Brain microvascular endothelial cell (primary cell): ENCODE measurements at regions not wholly inside any gene's neighbourhood (a gene's known extent, or its start where the extent isn't known, plus 50 kb on each side); places are given as distances from the start of the nearest gene placed in this dataset.

Experiments used
- DNase-seq: peaks from one replicate; pipeline ENCODE4 v3.0.0-alpha.2; 2020
- H3K27ac ChIP-seq: fragments of 250-450 bp; sonication (Bioruptor Pico); 2 replicates; pipeline ENCODE4 v1.5.1; 2020; ENCODE audit warnings: mild to moderate bottlenecking, moderate library complexity
- H3K27me3 ChIP-seq: fragments of 250-450 bp; sonication (Bioruptor Pico); replicated peaks from 2 replicates; pipeline ENCODE4 v1.5.1; 2020; ENCODE audit warnings: mild to moderate bottlenecking
- H3K36me3 ChIP-seq: fragments of 250-450 bp; sonication (Bioruptor Pico); replicated peaks from 2 replicates; pipeline ENCODE4 v1.5.1; 2020; ENCODE audit warnings: mild to moderate bottlenecking
- H3K4me3 ChIP-seq: 2 replicates; pipeline ENCODE4 v1.5.1; 2011; ENCODE audit warnings: low read depth, mild to moderate bottlenecking, control low read depth, low read length, moderate library complexity
- in situ Hi-C: cut with HindIII; loops from 2 replicates; pipeline ENCODE4 v1.10.0; 2017; ENCODE audit warnings: low sequenced_read_pairs, low pct_ligation_motif_present
- TF ChIP-seq, protein P1 (sequence below): IDR thresholded peaks from 2 replicates; pipeline ENCODE4 v1.5.1; 2011; ENCODE audit warnings: low read depth, mild to moderate bottlenecking, moderate library complexity, low read length, control low read depth, inconsistent platforms; ENCODE audit errors: missing control alignments

DNA sequence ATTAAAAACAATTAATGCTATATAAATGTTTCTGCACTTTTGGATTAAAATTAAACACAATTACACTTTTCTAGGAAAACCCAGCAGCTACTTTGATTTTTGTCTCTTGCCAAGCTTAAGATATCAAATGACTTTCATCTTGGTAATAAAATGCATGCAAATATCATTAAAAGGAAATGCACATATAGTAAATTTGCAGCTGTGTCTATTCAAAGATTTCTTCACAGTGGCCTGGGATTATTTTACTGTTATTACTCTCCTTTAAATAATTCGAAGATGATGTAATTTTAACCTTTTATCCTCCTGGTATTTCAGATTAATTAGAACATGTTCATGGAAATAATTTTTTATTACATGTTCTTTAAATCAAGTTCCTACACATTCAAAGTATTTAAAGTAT lies 529.5 kb upstream of the RGMB start:
- no peaks in the 10 kb centered on the region for H3K27me3 ChIP-seq
- no peak overlapping the region for H3K4me3 ChIP-seq
- no peak overlapping the region for H3K27ac ChIP-seq
- H3K36me3 ChIP-seq: no peaks in the 10 kb centered on the region
- no peak for DNase-seq
- in situ Hi-C loops: no loop called here
- TF ChIP-seq, protein P1, sequence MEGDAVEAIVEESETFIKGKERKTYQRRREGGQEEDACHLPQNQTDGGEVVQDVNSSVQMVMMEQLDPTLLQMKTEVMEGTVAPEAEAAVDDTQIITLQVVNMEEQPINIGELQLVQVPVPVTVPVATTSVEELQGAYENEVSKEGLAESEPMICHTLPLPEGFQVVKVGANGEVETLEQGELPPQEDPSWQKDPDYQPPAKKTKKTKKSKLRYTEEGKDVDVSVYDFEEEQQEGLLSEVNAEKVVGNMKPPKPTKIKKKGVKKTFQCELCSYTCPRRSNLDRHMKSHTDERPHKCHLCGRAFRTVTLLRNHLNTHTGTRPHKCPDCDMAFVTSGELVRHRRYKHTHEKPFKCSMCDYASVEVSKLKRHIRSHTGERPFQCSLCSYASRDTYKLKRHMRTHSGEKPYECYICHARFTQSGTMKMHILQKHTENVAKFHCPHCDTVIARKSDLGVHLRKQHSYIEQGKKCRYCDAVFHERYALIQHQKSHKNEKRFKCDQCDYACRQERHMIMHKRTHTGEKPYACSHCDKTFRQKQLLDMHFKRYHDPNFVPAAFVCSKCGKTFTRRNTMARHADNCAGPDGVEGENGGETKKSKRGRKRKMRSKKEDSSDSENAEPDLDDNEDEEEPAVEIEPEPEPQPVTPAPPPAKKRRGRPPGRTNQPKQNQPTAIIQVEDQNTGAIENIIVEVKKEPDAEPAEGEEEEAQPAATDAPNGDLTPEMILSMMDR: no peak

DNA sequence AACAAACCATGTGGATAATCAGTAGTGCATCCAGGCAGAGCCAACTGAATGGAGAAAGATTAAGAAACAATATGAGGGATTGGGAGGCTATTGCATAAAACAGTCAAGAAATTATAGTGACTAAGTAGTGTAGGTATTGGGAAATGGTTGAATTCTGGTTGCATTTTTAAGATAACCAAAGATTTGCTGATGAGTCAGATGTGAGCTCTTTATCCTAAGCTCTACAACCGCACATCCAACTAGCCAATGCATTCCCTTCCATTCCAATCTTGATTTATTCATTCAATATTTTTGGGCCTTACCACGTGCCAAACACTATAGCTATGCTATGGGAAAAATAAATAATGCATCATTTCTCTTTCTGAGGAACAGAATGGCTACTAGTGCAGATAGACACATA lies 524.5 kb upstream of the RGMB start:
- Histone ChIP-seq H3K27ac (no peak overlapping the region), H3K4me3 (no peak overlapping the region), H3K36me3 (no peaks in the 10 kb centered on the region), H3K27me3 (no peaks in the 10 kb centered on the region)
- in situ Hi-C loops: no loop called here
- TF ChIP-seq, protein P1: no peak
- DNase-seq: peak; percentile 81

DNA sequence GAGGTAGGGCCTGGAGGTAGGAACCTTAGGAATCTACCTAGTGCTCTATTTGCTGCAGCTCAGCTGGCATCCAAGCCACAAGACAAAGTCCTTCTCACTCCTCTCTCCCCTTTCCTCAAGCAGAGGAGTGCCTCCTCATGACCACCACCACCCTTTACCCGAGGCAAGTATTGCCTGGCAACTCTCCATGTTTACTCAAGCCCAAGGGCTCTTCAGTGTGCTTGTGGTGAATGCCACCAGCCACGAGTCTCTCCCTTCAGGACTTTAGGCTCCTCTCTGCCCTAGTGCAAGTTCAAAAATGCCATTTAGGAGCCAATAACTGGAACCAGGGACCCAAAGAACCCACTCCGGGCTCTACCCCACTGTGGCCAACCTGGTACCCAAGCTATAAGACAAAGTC lies 514.5 kb upstream of the RGMB start:
- Histone ChIP-seq H3K4me3 (no peak overlapping the region), H3K36me3 (no peaks in the 10 kb centered on the region), H3K27me3 (no peaks in the 10 kb centered on the region), H3K27ac (no peak overlapping the region)
- in situ Hi-C loops: no loop called here
- no peak for DNase-seq
- TF ChIP-seq, protein P1: no peak

DNA sequence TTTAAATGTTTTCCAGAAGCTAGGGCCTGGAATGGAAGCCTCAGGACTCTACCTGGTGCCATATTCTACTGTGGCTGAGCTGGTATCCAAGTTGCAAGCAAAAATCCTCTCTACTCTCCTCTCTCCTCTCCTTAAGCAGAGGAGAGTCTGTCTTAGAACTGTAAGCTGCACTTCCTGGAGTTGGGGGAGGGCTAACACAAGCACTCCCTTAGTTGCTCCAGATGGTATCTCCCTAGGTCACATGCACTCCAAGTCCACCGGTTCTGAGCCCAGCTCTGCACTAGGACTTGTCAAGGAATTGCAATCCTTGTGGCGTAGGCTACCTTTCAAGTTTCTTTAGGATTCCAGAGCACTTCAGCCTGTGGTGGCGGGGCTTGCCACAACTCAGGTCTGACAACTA lies 513.9 kb upstream of the RGMB start:
- in situ Hi-C loops: no loop called here
- TF ChIP-seq, protein P1: no peak

DNA sequence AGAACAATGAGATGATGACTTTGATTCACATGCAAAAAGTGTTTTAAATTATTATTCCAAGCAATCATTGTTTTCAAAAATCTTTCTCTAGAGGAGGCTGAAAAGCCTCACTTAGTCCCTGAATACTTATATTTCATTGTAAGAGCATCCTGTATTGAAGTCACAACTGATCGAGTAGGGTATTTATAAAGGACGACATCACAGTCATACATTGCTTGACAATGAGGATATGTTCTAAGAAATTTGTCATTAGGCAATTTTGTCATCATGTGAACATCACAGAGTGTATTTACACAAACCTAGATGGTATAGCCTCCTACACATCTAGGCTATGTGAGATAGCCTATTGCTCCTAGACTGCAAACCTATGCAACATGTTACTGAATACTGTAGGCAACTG lies 510.4 kb upstream of the RGMB start:
- no peak overlapping the region for H3K4me3 ChIP-seq
- no peak overlapping the region for H3K27ac ChIP-seq
- H3K36me3 ChIP-seq: no peaks in the 10 kb centered on the region
- DNase-seq: no peak
- TF ChIP-seq, protein P1: no peak
- in situ Hi-C loops: no loop called here
- no peaks in the 10 kb centered on the region for H3K27me3 ChIP-seq

More for the DNA sequence above, 513.9 kb upstream of the RGMB start:
- DNase-seq: no peak
- Histone ChIP-seq H3K27me3 (no peaks in the 10 kb centered on the region), H3K36me3 (no peaks in the 10 kb centered on the region), H3K4me3 (no peak overlapping the region), H3K27ac (no peak overlapping the region)

DNA sequence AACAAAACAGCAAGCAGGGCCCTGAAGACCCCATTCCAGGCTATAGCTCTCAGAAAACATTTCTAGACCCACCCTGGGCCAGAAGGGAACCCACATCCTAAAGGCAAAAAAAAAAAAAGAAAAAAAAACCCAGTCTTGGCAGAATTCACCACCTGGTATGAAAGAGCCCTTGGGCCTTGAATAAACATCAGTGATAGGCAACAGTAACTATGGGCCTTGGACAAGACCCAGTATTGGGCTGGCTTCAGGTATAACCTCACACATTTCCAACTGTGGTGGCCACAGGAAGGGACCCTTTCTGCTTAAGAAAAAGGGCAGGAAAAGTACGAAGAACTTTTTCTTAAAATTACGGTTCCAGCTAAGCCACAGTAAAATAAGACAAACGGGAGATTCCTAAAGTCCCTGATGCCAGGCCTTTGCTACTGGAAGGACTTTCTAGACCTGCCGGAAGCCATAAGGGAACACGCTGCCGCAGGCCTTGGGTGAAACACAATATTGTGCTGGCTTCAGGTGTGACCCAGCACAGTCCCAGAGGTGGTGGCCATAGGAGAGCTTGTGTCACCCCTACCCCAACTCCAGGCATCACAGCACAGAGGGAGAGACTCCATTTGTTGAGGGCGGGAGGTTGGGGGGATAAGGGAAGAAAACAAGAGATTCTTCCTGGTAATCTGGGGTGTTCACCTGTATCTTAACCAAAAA lies 505.2 kb upstream of the RGMB start:
- no peaks in the 10 kb centered on the region for H3K36me3 ChIP-seq
- TF ChIP-seq, protein P1: no peak
- H3K27me3 ChIP-seq: no peaks in the 10 kb centered on the region
- in situ Hi-C loops: no loop called here
- no peak for DNase-seq
- H3K4me3 ChIP-seq: no peak overlapping the region
- H3K27ac ChIP-seq: no peak overlapping the region
